MCF 10A (cell line): ENCODE measurements at regions not wholly inside any gene's neighbourhood (a gene's known extent, or its start where the extent isn't known, plus 50 kb on each side); places are given as distances from the start of the nearest gene placed in this dataset.

Experiments used
- BruUV-seq: library from RNA; stranded (reverse); fragments of 400-500 nt; replicated peaks from 2 replicates; lab custom pipeline; 2021; lab: Mats Ljungman, UMichigan
- CTCF ChIA-PET: fragments of 300-600 bp; sonication (Branson Sonifier 250); formaldehyde crosslinking; extraction: SDS; loops from one replicate; lab custom pipeline; 2021; ENCODE audit warnings: antibody characterized with exemption, inconsistent platforms; lab: Yijun Ruan, JAX
- POLR2A ChIA-PET: fragments of 300-600, 350-650 bp; sonication (Branson Sonifier 250); formaldehyde crosslinking; extraction: SDS; loops from one replicate; lab custom pipeline; 2020; ENCODE audit warnings: antibody characterized with exemption, inconsistent platforms; lab: Yijun Ruan, JAX
- DNase-seq: peaks from one replicate; pipeline ENCODE4 v3.0.0-alpha.2; 2018; ENCODE audit not compliant: unreplicated experiment
- H3K27ac Mint-ChIP-seq: one replicate; pipeline ENCODE4 v1.8.0; 2022; ENCODE audit warnings: mild to moderate bottlenecking, low read depth, mixed read lengths; ENCODE audit not compliant: unreplicated experiment
- H3K27me3 Mint-ChIP-seq: one replicate; pipeline ENCODE4 v1.8.0; 2022; ENCODE audit warnings: mixed read lengths; ENCODE audit not compliant: insufficient read depth, unreplicated experiment
- H3K36me3 Mint-ChIP-seq: one replicate; pipeline ENCODE4 v1.8.0; 2022; ENCODE audit warnings: mild to moderate bottlenecking, moderate library complexity, mixed read lengths; ENCODE audit not compliant: insufficient read depth, unreplicated experiment
- H3K4me1 Mint-ChIP-seq: one replicate; pipeline ENCODE4 v1.8.0; 2022; ENCODE audit warnings: mixed read lengths; ENCODE audit not compliant: insufficient read depth, unreplicated experiment
- H3K4me3 Mint-ChIP-seq: one replicate; pipeline ENCODE4 v1.8.0; 2022; ENCODE audit warnings: mild to moderate bottlenecking, moderate library complexity, mixed read lengths; ENCODE audit not compliant: unreplicated experiment
- H3K9me3 Mint-ChIP-seq: one replicate; pipeline ENCODE4 v1.8.0; 2022; ENCODE audit warnings: mixed read lengths; ENCODE audit not compliant: unreplicated experiment
- intact Hi-C: fragments of 100-400 bp; cut with micrococcal nuclease; formaldehyde crosslinking; loops from 2 replicates; pipeline ENCODE4 v1.14.1; 2022
- TF ChIP-seq, protein P1 (sequence below): fragments of 200-600 bp; IDR thresholded peaks from one replicate; pipeline ENCODE4 v1.8.0; 2022; ENCODE audit warnings: antibody characterized with exemption, mild to moderate bottlenecking; ENCODE audit not compliant: unreplicated experiment

DNA sequence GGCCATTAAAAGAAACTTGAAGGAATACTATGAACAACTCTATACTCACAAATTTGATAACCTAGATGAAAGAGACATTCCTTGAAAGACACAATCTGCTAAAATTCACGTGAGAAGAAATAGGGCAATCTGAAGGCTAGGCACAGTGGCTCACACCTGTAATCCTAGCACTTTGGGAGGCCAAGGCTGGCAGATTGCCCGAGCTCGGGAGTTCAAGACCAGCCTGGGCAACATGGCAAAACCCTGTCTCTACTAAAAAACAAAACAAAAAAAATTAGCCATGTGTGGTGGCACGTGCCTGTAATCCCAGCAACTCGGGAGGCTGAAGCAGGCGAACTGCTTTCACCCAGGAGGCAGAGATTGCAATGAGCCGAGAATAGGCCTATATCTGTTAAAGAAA lies 104.8 kb downstream of the HES1 start:
- intact Hi-C loops = no loop called here
- no peaks in the 10 kb centered on the region for H3K9me3 Mint-ChIP-seq
- H3K4me3 Mint-ChIP-seq = no peak overlapping the region
- DNase-seq = no peak
- ChIA-PET POLR2A (no interaction called here), CTCF (no interaction called here)
- H3K4me1 Mint-ChIP-seq = no peaks in the 10 kb centered on the region
- TF ChIP-seq, protein P1, sequence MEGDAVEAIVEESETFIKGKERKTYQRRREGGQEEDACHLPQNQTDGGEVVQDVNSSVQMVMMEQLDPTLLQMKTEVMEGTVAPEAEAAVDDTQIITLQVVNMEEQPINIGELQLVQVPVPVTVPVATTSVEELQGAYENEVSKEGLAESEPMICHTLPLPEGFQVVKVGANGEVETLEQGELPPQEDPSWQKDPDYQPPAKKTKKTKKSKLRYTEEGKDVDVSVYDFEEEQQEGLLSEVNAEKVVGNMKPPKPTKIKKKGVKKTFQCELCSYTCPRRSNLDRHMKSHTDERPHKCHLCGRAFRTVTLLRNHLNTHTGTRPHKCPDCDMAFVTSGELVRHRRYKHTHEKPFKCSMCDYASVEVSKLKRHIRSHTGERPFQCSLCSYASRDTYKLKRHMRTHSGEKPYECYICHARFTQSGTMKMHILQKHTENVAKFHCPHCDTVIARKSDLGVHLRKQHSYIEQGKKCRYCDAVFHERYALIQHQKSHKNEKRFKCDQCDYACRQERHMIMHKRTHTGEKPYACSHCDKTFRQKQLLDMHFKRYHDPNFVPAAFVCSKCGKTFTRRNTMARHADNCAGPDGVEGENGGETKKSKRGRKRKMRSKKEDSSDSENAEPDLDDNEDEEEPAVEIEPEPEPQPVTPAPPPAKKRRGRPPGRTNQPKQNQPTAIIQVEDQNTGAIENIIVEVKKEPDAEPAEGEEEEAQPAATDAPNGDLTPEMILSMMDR = no peak
- peaks cover 3% of the 10 kb centered on the region for H3K36me3 Mint-ChIP-seq
- H3K27ac Mint-ChIP-seq = no peak overlapping the region
- no peaks in the 10 kb centered on the region for H3K27me3 Mint-ChIP-seq
- BruUV-seq = no TSS peak

GRCh38 chr3:194243172-194243837 lies 107.4 kb downstream of the HES1 start:
- no peak for DNase-seq
- BruUV-seq = no TSS peak
- Mint-ChIP-seq H3K4me3 (no peak overlapping the region), H3K27me3 (no peaks in the 10 kb centered on the region), H3K9me3 (no peaks in the 10 kb centered on the region), H3K4me1 (no peaks in the 10 kb centered on the region), H3K36me3 (peaks cover 4% of the 10 kb centered on the region), H3K27ac (no peak overlapping the region)
- POLR2A ChIA-PET = no interaction called here
- TF ChIP-seq, protein P1 = no peak
- intact Hi-C loops = no loop called here
- CTCF ChIA-PET = no interaction called here

GRCh38 chr3:194244167-194244566 lies 107.0 kb downstream of the CPN2 start:
- no peak overlapping the region for H3K27ac Mint-ChIP-seq
- H3K4me1 Mint-ChIP-seq = no peaks in the 10 kb centered on the region
- TF ChIP-seq, protein P1 = no peak
- intact Hi-C loops = no loop called here
- no TSS peak for BruUV-seq
- H3K36me3 Mint-ChIP-seq = peaks cover 4% of the 10 kb centered on the region
- ChIA-PET CTCF (no interaction called here), POLR2A (no interaction called here)
- DNase-seq = no peak
- H3K4me3 Mint-ChIP-seq = no peak overlapping the region
- H3K27me3 Mint-ChIP-seq = no peaks in the 10 kb centered on the region
- H3K9me3 Mint-ChIP-seq = no peaks in the 10 kb centered on the region

GRCh38 chr3:194245474-194245873 lies 105.7 kb downstream of the CPN2 start:
- POLR2A ChIA-PET = interaction anchor here (0.5 kb wide), 1 partner anchor 354 kb away, joined by 4 read pairs; no protein-coding TSS in a partner anchor
- no peak overlapping the region for H3K4me3 Mint-ChIP-seq
- peaks cover 4% of the 10 kb centered on the region for H3K36me3 Mint-ChIP-seq
- BruUV-seq = no TSS peak
- H3K4me1 Mint-ChIP-seq = no peaks in the 10 kb centered on the region
- H3K27ac Mint-ChIP-seq = no peak overlapping the region
- intact Hi-C loops = no loop called here
- TF ChIP-seq, protein P1 = no peak
- DNase-seq = no peak
- no peaks in the 10 kb centered on the region for H3K9me3 Mint-ChIP-seq
- CTCF ChIA-PET = interaction anchor here (0.9 kb wide), 1 partner anchor 78 kb away, joined by 4 read pairs; no protein-coding TSS in a partner anchor
- no peaks in the 10 kb centered on the region for H3K27me3 Mint-ChIP-seq
